ENCODE measurements at regions not wholly inside any gene's neighbourhood (a gene's known extent, or its start where the extent isn't known, plus 50 kb on each side); places are given as distances from the start of the nearest gene placed in this dataset.

GRCh38 chr2:120651818-120652217, 83.8 kb upstream of the GLI2 start (continued):
- TF ChIP-seq NKRF (IDR thresholded peaks at IDR 0.05; ENCODE audit: borderline replicate concordance): no peak
- no peak for TF ChIP-seq LEF1 (IDR thresholded peaks at IDR 0.05)

- Histone ChIP-seq H2AFZ (ENCODE audit: low read depth, low read length) (no peak overlapping the region), H4K20me1 (replicated peaks; ENCODE audit: control insufficient read depth, insufficient read depth, low read length) (no peaks in the 10 kb centered on the region), H3K4me3 (no peak overlapping the region), H3K9me3 (replicated peaks; ENCODE audit: control insufficient read depth, insufficient read depth, low read depth, low read length) (peaks cover 7% of the 10 kb centered on the region), H3K4me1 (replicated peaks in 1 of 2; ENCODE audit: control insufficient read depth in 2 of 2, insufficient read depth in 2 of 2, low read length in 2 of 2) (no peaks in the 10 kb centered on the region), H3K27me3 (ENCODE audit: control insufficient read depth in 2 of 2, insufficient read depth in 2 of 2, low read length in 2 of 2) (peaks cover 4 to 13% of the 10 kb centered on the region in 2 experiments; a peak in 2 of 5 replicates), H3K4me2 (ENCODE audit: insufficient read depth, low read length) (no peak overlapping the region), H3K9ac (ENCODE audit: insufficient read depth in 1 of 2, low read depth in 2 of 2, low read length in 2 of 2) (no peak overlapping the region), H3K9me1 (ENCODE audit: control insufficient read depth, insufficient read depth, low read length) (no peaks in the 10 kb centered on the region), H3K36me3 (ENCODE audit: control insufficient read depth, insufficient read depth, low read length) (no peaks in the 10 kb centered on the region), H3K27ac (ENCODE audit: extremely low read depth, low read depth, low read length) (no peak overlapping the region), H3K79me2 (ENCODE audit: control insufficient read depth, insufficient read depth, low read length) (no peaks in the 10 kb centered on the region)
- CTCF ChIA-PET (ENCODE audit: low intra/inter-chr PET ratio): no interaction called here
- WGBS (ENCODE audit: insufficient coverage, low coverage, missing lambda C conversion rate): 0% methylated on average over 2 of the region's 2 CpGs
- in situ Hi-C loops (cut with MboI): no loop called here
- intact Hi-C loops (cut with micrococcal nuclease): no loop called here
- FAIRE-seq: no peak
- ATAC-seq: no peak
- POLR2A ChIA-PET: no interaction called here
- BruUV-seq (replicated peaks): no TSS peak
- DNase-seq (ENCODE audit: extremely low read depth in 1 of 4, low spot score in 3 of 4): no peak
- TF ChIP-seq RFX7 (CRISPR knock-in tag; IDR thresholded peaks at IDR 0.05): no peak
- no peak for TF ChIP-seq ID3 (CRISPR knock-in tag; IDR thresholded peaks at IDR 0.05)
- no peak for TF ChIP-seq ID3 (tag; IDR thresholded peaks at IDR 0.05)
- TF ChIP-seq MITF (IDR thresholded peaks at IDR 0.05): no peak
- no peak for TF ChIP-seq ARID3A (IDR thresholded peaks at IDR 0.05; ENCODE audit: borderline replicate concordance, low read depth, low read length)
- TF ChIP-seq ZNF589 (CRISPR knock-in tag; IDR thresholded peaks at IDR 0.05; ENCODE audit: low read depth): no peak
- TF ChIP-seq ZMIZ1 (IDR thresholded peaks at IDR 0.05; ENCODE audit: low read depth in 2 of 2, low read length in 2 of 2): no peak
- no peak for TF ChIP-seq FOS (IDR thresholded peaks at IDR 0.05; ENCODE audit: extremely low read depth, insufficient read length)
Observed at GRCh38 chr2:120653046-120653445, 82.6 kb upstream of the GLI2 start.
